Activated T-cell treated with anti-CD3 and anti-CD28 coated beads, Interleukin-2, amount 50 U/mL, for 24 hours (primary cell): ENCODE measurements at regions not wholly inside any gene's neighbourhood (a gene's known extent, or its start where the extent isn't known, plus 50 kb on each side); places are given as distances from the start of the nearest gene placed in this dataset.

Source experiments
- DNase-seq: peaks from one replicate; pipeline ENCODE4 v3.0.0-alpha.2; 2020
- H3K27ac Mint-ChIP-seq: 2 replicates; pipeline ENCODE4 v1.8.0; 2020; ENCODE audit warnings: mild to moderate bottlenecking, mixed read lengths
- H3K27me3 Mint-ChIP-seq: 2 replicates; pipeline ENCODE4 v1.8.0; 2020; ENCODE audit warnings: mixed read lengths
- H3K36me3 Mint-ChIP-seq: 2 replicates; pipeline ENCODE4 v1.8.0; 2020; ENCODE audit warnings: low read depth, mixed read lengths
- H3K4me1 Mint-ChIP-seq: 2 replicates; pipeline ENCODE4 v1.8.0; 2020; ENCODE audit warnings: low read depth, mixed read lengths
- H3K4me3 Mint-ChIP-seq: 2 replicates; pipeline ENCODE4 v1.8.0; 2020; ENCODE audit warnings: mild to moderate bottlenecking, moderate library complexity, mixed read lengths
- H3K9me3 Mint-ChIP-seq: 2 replicates; pipeline ENCODE4 v1.8.0; 2020; ENCODE audit warnings: mixed read lengths

GRCh38 chr15:96390986-96391385 lies 60.5 kb downstream of the NR2F2 start:
- Mint-ChIP-seq H3K4me1 (no peaks in the 10 kb centered on the region), H3K9me3 (no peaks in the 10 kb centered on the region), H3K36me3 (no peaks in the 10 kb centered on the region), H3K27ac (no peak overlapping the region), H3K4me3 (no peak overlapping the region), H3K27me3 (peaks cover 27% of the 10 kb centered on the region)
- no peak for DNase-seq

- DNase-seq: no peak
- peaks cover 28% of the 10 kb centered on the region for H3K27me3 Mint-ChIP-seq
- H3K36me3 Mint-ChIP-seq: no peaks in the 10 kb centered on the region
- no peaks in the 10 kb centered on the region for H3K4me1 Mint-ChIP-seq
- H3K27ac Mint-ChIP-seq: no peak overlapping the region
- H3K9me3 Mint-ChIP-seq: no peaks in the 10 kb centered on the region
- H3K4me3 Mint-ChIP-seq: no peak overlapping the region
Observed at GRCh38 chr15:96392380-96393208, 62.1 kb downstream of the NR2F2 start.

DNA sequence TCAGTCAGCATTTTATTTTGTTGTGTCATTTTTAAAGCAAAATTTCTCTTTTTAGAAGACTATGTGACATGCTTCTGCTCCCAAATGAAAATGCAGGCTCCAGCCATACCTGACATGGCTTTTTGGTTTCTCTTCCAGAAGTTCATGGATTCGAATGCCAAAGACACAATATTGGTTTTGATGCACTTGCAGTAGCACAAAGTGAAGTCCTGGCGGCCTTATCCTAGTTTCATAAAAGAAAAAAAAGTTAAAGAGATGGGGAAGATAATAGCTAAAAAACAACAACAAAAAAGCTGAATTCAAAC lies 62.7 kb downstream of the NR2F2 start:
- Mint-ChIP-seq H3K36me3 (no peaks in the 10 kb centered on the region), H3K4me1 (no peaks in the 10 kb centered on the region), H3K27ac (no peak overlapping the region), H3K27me3 (peaks cover 33% of the 10 kb centered on the region), H3K9me3 (no peaks in the 10 kb centered on the region), H3K4me3 (no peak overlapping the region)
- no peak for DNase-seq

DNA sequence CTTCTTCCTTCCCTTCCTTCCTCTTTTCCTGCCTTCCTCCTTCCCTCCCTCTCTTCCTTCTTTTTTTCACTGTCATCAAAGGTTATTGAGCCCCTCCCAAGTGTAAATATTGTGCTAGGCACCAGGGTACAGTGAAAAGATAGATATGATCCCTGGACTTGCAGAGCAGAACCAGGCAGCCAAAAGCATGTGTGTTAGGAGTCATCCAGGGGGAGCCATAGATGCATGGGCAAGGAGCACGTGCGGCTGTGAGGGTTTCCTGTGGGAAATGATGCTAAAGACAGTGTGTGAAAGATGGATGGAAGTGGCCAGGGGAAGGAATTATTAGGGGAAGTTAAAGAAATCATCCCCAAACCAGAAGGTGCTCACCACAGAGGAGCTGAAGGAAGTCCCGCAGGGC lies 65.2 kb downstream of the NR2F2 start:
- H3K27me3 Mint-ChIP-seq: peaks cover 42% of the 10 kb centered on the region
- no peaks in the 10 kb centered on the region for H3K4me1 Mint-ChIP-seq
- no peaks in the 10 kb centered on the region for H3K36me3 Mint-ChIP-seq
- H3K27ac Mint-ChIP-seq: no peak overlapping the region
- H3K4me3 Mint-ChIP-seq: no peak overlapping the region
- H3K9me3 Mint-ChIP-seq: no peaks in the 10 kb centered on the region
- DNase-seq: no peak

- peaks cover 48% of the 10 kb centered on the region for H3K27me3 Mint-ChIP-seq
- H3K4me3 Mint-ChIP-seq: no peak overlapping the region
- no peaks in the 10 kb centered on the region for H3K36me3 Mint-ChIP-seq
- no peaks in the 10 kb centered on the region for H3K4me1 Mint-ChIP-seq
- H3K9me3 Mint-ChIP-seq: no peaks in the 10 kb centered on the region
- no peak for DNase-seq
- H3K27ac Mint-ChIP-seq: no peak overlapping the region
Observed at GRCh38 chr15:96398776-96399175, 68.3 kb downstream of the NR2F2 start.

DNA sequence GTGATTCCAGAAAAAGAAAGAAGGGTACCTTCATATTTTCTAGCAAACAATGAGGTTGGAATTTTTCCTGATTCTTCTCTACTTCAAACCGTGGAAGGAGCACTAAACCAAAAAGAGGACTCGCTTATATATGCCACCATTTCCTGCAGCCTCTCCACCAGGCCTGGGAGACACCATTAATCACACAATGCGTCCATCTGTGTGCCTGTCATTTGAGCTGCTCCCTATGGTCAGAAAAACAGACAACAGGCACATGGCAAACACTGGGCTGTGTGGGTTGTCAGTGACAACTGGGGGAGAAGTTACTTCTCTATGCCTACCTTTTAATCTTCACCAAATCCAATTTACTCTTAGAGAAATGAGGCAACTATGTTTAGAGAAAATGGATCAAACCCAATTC lies 71.9 kb downstream of the NR2F2 start:
- Mint-ChIP-seq H3K36me3 (no peaks in the 10 kb centered on the region), H3K4me1 (no peaks in the 10 kb centered on the region), H3K27ac (no peak overlapping the region), H3K9me3 (no peaks in the 10 kb centered on the region), H3K27me3 (peaks cover 60% of the 10 kb centered on the region), H3K4me3 (no peak overlapping the region)
- DNase-seq: no peak

DNA sequence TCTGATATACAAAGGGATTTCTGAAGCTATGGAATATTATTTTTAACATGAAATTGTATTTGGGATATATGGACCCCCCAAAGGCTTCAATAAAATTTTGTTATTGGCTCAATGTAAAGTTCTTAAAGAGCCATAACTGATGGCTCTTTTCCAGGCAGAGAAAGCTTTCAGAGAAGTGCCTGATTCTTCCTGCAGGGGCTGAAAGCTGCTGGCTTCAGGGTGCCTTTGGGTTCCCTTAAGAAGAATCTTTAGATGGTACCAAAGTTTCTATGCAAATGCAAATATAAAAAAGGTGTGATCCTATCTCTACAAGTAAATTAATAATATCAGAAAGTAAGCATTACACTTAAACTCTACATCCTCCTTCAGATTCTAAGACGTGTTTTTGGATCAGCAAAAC lies 72.6 kb downstream of the NR2F2 start:
- Mint-ChIP-seq H3K27ac (no peak overlapping the region), H3K4me3 (no peak overlapping the region), H3K27me3 (peaks cover 59% of the 10 kb centered on the region), H3K9me3 (no peaks in the 10 kb centered on the region), H3K4me1 (no peaks in the 10 kb centered on the region), H3K36me3 (no peaks in the 10 kb centered on the region)
- no peak for DNase-seq

GRCh38 chr15:96403932-96404331 lies 73.4 kb downstream of the NR2F2 start:
- peaks cover 63% of the 10 kb centered on the region for H3K27me3 Mint-ChIP-seq
- H3K36me3 Mint-ChIP-seq: no peaks in the 10 kb centered on the region
- H3K27ac Mint-ChIP-seq: no peak overlapping the region
- H3K4me1 Mint-ChIP-seq: peaks cover under 1% of the 10 kb centered on the region
- no peaks in the 10 kb centered on the region for H3K9me3 Mint-ChIP-seq
- no peak for DNase-seq
- no peak overlapping the region for H3K4me3 Mint-ChIP-seq

GRCh38 chr15:96404560-96404959 lies 74.1 kb downstream of the NR2F2 start:
- H3K4me1 Mint-ChIP-seq: peaks cover 3% of the 10 kb centered on the region
- no peak for DNase-seq
- no peaks in the 10 kb centered on the region for H3K36me3 Mint-ChIP-seq
- H3K4me3 Mint-ChIP-seq: no peak overlapping the region
- H3K9me3 Mint-ChIP-seq: no peaks in the 10 kb centered on the region
- H3K27ac Mint-ChIP-seq: no peak overlapping the region
- H3K27me3 Mint-ChIP-seq: peaks cover 65% of the 10 kb centered on the region

GRCh38 chr15:96406291-96406690 lies 75.8 kb downstream of the NR2F2 start:
- Mint-ChIP-seq H3K4me3 (no peak overlapping the region), H3K4me1 (peaks cover 3% of the 10 kb centered on the region), H3K36me3 (no peaks in the 10 kb centered on the region), H3K9me3 (no peaks in the 10 kb centered on the region), H3K27ac (no peak overlapping the region), H3K27me3 (peaks cover 76% of the 10 kb centered on the region)
- DNase-seq: no peak

DNA sequence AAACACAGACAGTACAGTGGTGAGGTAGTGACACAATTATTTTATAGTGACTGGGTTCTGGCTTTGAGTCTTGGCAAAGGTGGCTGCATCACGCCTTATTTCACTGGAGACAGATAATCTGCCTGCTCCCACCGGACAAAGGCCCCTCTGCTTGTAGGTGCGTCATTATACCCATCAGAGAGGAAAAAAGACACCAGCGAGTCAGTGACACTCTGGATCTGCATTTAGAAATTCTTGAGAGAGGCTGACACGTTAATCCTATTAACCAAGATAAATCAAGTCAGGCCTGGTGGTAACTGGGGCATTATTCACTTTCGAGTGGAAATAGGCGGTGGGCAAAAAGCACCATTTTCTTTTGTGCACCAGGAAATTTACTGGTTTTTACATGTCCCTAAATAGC lies 76.2 kb downstream of the NR2F2 start:
- Mint-ChIP-seq H3K27me3 (peaks cover 80% of the 10 kb centered on the region), H3K27ac (no peak overlapping the region), H3K9me3 (no peaks in the 10 kb centered on the region), H3K36me3 (no peaks in the 10 kb centered on the region), H3K4me1 (peaks cover 3% of the 10 kb centered on the region), H3K4me3 (no peak overlapping the region)
- DNase-seq: no peak

DNA sequence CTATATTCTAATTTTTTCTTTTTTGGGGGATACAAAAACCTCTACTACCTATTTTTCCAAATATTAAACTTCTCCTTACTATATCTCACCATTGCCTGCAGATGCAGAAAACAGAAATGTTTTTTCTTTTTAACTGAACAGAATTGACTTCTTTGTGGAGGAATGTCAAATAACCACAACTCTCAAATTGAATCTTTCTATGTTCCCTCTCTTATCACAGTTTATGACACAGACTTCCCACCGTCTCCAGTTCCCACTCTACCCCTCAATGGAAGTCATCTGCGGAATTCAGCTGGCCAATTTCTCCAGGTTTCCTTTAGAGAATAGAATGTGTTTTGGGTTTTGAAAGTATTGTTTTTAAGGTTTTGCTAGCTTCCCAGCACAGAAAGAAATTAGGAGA lies 77.0 kb downstream of the NR2F2 start:
- Mint-ChIP-seq H3K4me1 (peaks cover 3% of the 10 kb centered on the region), H3K4me3 (no peak overlapping the region), H3K36me3 (no peaks in the 10 kb centered on the region), H3K27me3 (peaks cover 82% of the 10 kb centered on the region), H3K9me3 (no peaks in the 10 kb centered on the region), H3K27ac (no peak overlapping the region)
- DNase-seq: no peak

GRCh38 chr15:96408591-96409183 lies 78.2 kb downstream of the NR2F2 start:
- Mint-ChIP-seq H3K9me3 (no peaks in the 10 kb centered on the region), H3K27me3 (peaks cover 86% of the 10 kb centered on the region), H3K27ac (no peak overlapping the region), H3K4me1 (peaks cover 3% of the 10 kb centered on the region), H3K36me3 (no peaks in the 10 kb centered on the region), H3K4me3 (no peak overlapping the region)
- DNase-seq: no peak

- Mint-ChIP-seq H3K4me3 (no peak overlapping the region), H3K9me3 (no peaks in the 10 kb centered on the region), H3K27me3 (peaks cover 88% of the 10 kb centered on the region), H3K4me1 (peaks cover 3% of the 10 kb centered on the region), H3K27ac (no peak overlapping the region), H3K36me3 (no peaks in the 10 kb centered on the region)
- DNase-seq: no peak
Observed at GRCh38 chr15:96409215-96410138, 79.0 kb downstream of the NR2F2 start.
